ENCODE measurements at regions not wholly inside any gene's neighbourhood (a gene's known extent, or its start where the extent isn't known, plus 50 kb on each side); places are given as distances from the start of the nearest gene placed in this dataset.
A peak's percentile ranks its signal among the peaks of the same experiment; 100 is the strongest.

DNA sequence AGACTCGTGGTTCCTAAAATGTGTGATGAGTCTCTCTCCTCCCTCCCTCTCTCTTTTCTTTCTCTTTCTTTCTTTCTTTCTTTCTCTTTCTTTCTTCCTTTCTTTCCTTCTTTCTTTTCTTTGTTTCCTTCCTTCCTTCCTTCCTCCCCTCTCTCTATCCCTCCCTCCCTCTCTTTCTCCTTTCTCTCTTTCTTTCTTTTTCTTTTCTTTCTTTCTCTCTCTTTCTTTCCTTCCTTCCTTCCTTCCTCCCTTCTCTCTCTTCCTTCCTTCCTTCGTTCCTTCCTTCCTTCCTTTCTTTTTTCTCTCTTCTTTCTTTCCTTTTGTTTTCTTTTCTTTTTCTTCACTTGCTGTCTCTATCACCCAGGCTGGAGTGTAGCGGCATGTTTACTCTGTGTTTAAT is 290.8 kb downstream of the NFKBIZ start:
- H3K27me3 ChIP-seq, result no peaks in the 10 kb centered on the region
- TF ChIP-seq, protein P1, sequence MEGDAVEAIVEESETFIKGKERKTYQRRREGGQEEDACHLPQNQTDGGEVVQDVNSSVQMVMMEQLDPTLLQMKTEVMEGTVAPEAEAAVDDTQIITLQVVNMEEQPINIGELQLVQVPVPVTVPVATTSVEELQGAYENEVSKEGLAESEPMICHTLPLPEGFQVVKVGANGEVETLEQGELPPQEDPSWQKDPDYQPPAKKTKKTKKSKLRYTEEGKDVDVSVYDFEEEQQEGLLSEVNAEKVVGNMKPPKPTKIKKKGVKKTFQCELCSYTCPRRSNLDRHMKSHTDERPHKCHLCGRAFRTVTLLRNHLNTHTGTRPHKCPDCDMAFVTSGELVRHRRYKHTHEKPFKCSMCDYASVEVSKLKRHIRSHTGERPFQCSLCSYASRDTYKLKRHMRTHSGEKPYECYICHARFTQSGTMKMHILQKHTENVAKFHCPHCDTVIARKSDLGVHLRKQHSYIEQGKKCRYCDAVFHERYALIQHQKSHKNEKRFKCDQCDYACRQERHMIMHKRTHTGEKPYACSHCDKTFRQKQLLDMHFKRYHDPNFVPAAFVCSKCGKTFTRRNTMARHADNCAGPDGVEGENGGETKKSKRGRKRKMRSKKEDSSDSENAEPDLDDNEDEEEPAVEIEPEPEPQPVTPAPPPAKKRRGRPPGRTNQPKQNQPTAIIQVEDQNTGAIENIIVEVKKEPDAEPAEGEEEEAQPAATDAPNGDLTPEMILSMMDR (IDR thresholded peaks at IDR 0.05; ENCODE audit: low read depth, low read length), result no peak
- peaks cover 10% of the 10 kb centered on the region for H3K4me1 ChIP-seq (ENCODE audit: low read depth)
- H3K4me3 ChIP-seq, result no peak overlapping the region
- no peak overlapping the region for H3K27ac ChIP-seq
- H3K36me3 ChIP-seq, result no peaks in the 10 kb centered on the region
- no peaks in the 10 kb centered on the region for H3K9me3 ChIP-seq (ENCODE audit: low read depth)
- no peak for DNase-seq (ENCODE audit: low read depth in 1 of 2, low spot score in 1 of 2)

DNA sequence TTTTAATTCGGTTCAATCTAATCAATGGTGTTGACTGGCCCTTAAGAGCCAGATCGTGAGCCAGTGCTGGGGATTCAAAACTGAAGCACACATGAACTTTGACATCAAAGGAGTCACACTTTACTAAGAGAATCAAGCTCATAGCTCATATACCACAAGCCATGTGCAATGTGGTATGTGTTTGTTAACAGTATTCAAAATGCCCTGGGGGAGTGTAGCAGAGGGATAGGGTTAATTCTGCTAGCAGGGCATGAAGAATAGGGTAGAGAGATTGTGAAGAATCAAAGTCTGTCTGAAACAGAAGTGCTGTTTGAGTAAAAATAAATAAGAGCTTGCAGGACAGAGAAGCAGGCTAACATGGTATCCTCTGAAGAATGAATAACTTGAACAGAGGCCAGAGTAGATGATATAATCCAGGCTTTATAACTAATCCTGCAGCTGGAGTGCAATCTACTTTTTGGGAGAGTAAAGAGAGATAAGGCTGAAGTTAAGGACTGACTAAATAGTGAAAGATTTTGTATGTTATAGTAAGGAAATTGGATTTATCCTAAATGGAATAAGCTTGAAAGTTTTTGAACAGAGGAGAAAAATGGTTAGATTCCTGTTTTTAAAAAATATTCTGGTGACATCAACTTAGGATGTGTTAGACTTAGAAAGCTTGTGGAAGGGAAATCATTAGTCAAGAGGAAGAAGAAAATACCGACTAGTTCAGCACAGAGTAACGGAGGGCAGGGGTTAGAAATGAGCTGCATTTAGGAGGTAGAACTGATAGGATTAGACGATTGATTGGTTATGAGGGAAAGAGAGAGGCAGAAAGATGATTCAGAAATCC is 292.0 kb downstream of the NFKBIZ start:
- H3K4me1 ChIP-seq (ENCODE audit: low read depth), result peaks cover 10% of the 10 kb centered on the region
- H3K4me3 ChIP-seq, result no peak overlapping the region
- TF ChIP-seq, protein P1 (IDR thresholded peaks at IDR 0.05; ENCODE audit: low read depth, low read length), result no peak
- DNase-seq (ENCODE audit: low read depth in 1 of 2, low spot score in 1 of 2), result peak; percentile 2 to 71
- peak overlapping the region; percentile 25 for H3K27ac ChIP-seq
- no peaks in the 10 kb centered on the region for H3K36me3 ChIP-seq
- no peaks in the 10 kb centered on the region for H3K27me3 ChIP-seq
- no peaks in the 10 kb centered on the region for H3K9me3 ChIP-seq (ENCODE audit: low read depth)

DNA sequence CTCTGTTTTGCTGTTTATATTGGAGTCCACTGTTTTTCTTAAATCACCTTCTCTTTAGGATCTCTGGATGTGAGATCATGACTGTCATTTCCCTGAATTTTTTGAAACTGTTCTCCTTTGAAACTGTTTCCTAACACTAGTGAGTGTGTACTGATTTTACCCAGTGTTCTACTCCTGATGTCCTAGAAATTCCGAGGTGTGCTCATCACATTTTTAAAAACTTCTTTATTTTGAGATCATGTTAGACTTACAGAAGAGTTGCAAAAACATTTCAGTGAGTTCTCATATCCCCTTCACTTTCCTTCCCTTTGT is 292.6 kb downstream of the NFKBIZ start:
- TF ChIP-seq, protein P1 (IDR thresholded peaks at IDR 0.05; ENCODE audit: low read depth, low read length), result no peak
- no peak overlapping the region for H3K27ac ChIP-seq
- H3K4me1 ChIP-seq (ENCODE audit: low read depth), result peaks cover 10% of the 10 kb centered on the region
- DNase-seq (ENCODE audit: low read depth in 1 of 2, low spot score in 1 of 2), result peak in 1 of 2 donors; percentile 36
- no peak overlapping the region for H3K4me3 ChIP-seq
- H3K9me3 ChIP-seq (ENCODE audit: low read depth), result no peaks in the 10 kb centered on the region
- no peaks in the 10 kb centered on the region for H3K27me3 ChIP-seq
- no peaks in the 10 kb centered on the region for H3K36me3 ChIP-seq

DNA sequence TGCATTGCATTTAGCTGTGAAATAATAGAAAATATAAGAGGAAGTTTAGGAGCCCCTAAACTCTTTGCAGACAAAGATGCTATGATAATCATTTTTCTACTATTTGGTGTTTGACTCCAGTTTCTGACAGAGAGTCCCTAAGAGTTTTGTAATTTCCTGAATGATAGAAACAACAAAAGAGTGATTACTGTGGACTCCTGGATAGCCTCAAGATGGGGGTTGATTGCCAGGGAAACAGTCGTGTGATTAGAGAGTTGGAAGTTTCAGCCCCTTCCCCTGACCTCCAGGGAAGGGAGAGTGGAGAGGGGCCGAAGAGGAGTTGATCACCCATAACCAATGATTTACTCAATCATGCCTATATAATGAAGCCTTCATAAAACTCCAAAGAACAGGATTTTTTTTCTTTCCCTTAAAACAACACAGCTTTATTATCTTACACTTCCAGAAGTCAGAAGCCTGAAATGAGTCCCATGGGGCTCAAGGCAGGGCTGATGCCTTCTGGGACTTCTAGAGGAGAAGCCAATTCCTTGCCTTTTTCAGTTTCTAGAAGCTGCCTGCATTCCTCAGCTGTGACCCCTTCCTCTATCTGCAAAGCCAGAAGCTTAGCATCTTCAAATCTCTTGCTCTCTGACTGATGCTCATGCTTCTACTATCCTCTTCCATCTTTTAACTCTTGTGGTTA is 292.3 kb upstream of the ZPLD1 start:
- peak in 1 of 2 donors; percentile 78 for DNase-seq (ENCODE audit: low read depth in 1 of 2, low spot score in 1 of 2)
- Histone ChIP-seq H3K27ac (no peak overlapping the region), H3K4me3 (no peak overlapping the region), H3K36me3 (no peaks in the 10 kb centered on the region), H3K27me3 (no peaks in the 10 kb centered on the region), H3K4me1 (ENCODE audit: low read depth) (peaks cover 10% of the 10 kb centered on the region), H3K9me3 (ENCODE audit: low read depth) (no peaks in the 10 kb centered on the region)
- TF ChIP-seq, protein P1 (IDR thresholded peaks at IDR 0.05; ENCODE audit: low read depth, low read length), result no peak

DNA sequence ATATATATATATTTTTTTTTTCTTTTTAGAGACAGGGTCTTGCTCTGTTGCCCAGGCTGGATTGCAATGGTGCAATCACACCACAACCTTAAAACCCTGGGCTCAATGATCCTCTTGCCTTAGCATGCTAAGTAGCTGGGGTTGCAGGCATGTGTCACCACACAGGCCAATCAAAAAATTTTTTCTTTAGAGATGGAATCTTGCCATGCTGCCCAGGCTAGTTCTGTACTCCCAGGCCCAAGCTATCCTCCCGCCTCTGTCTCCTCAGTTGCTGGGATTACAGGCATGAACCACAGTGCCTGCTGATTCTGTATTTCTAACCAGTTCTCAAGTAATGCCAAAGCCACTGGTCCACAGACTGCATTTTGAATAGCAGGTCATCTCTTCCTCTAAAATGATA is 291.3 kb upstream of the ZPLD1 start:
- DNase-seq (ENCODE audit: low read depth in 1 of 2, low spot score in 1 of 2), result no peak
- Histone ChIP-seq H3K9me3 (ENCODE audit: low read depth) (no peaks in the 10 kb centered on the region), H3K27ac (no peak overlapping the region), H3K4me1 (ENCODE audit: low read depth) (peaks cover 10% of the 10 kb centered on the region), H3K4me3 (no peak overlapping the region), H3K36me3 (no peaks in the 10 kb centered on the region), H3K27me3 (no peaks in the 10 kb centered on the region)
- TF ChIP-seq, protein P1 (IDR thresholded peaks at IDR 0.05; ENCODE audit: low read depth, low read length), result no peak

Measured in cardiac muscle cell (in vitro differentiated cells and primary cell).